GM23338 (cell line): ENCODE measurements at regions not wholly inside any gene's neighbourhood (a gene's known extent, or its start where the extent isn't known, plus 50 kb on each side); places are given as distances from the start of the nearest gene placed in this dataset.

ENCODE experiments used
- ATAC-seq: fragments of 200-7000 bp; cut with Tn5 transposase; 3 replicates; pipeline ENCODE4 v1.9.1; 2020
- DNase-seq: peaks from one replicate; pipeline ENCODE4 v3.0.0-alpha.2; 2015; ENCODE audit warnings: low spot score
- H2AFZ ChIP-seq: fragments of 200-600 bp; sonication (generic); 2 replicates; pipeline ENCODE4 v1.8.0; 2016; ENCODE audit warnings: antibody characterized with exemption, mild to moderate bottlenecking, moderate library complexity
- H3F3A ChIP-seq: fragments of 200-600 bp; sonication (generic); replicated peaks from 2 replicates; pipeline ENCODE4 v1.8.0; 2017; ENCODE audit warnings: antibody characterized with exemption, mixed run types, low read depth
- H3K27ac ChIP-seq: fragments of 200-600 bp; sonication (generic); 2 replicates; pipeline ENCODE4 v1.6.1; 2016; ENCODE audit warnings: low read depth
- H3K27me3 ChIP-seq: fragments of 200-600 bp; sonication (generic); 2 replicates; pipeline ENCODE4 v1.8.0; 2016; ENCODE audit warnings: mild to moderate bottlenecking, mixed run types, moderate library complexity; ENCODE audit not compliant: insufficient read depth
- H3K36me3 ChIP-seq: fragments of 200-600 bp; sonication (generic); 2 replicates; pipeline ENCODE4 v1.8.0; 2016; ENCODE audit warnings: mild to moderate bottlenecking; ENCODE audit not compliant: insufficient read depth
- H3K4me1 ChIP-seq: fragments of 200-600 bp; sonication (generic); 2 replicates; pipeline ENCODE4 v1.8.0; 2016; ENCODE audit warnings: mild to moderate bottlenecking, moderate library complexity; ENCODE audit not compliant: insufficient read depth
- H3K4me2 ChIP-seq: fragments of 200-600 bp; sonication (generic); 2 replicates; pipeline ENCODE4 v1.7.1; 2017; ENCODE audit warnings: mixed run types
- H3K4me3 ChIP-seq: fragments of 200-600 bp; sonication (generic); 2 replicates; pipeline ENCODE4 v1.6.1; 2016; ENCODE audit warnings: mixed run types
- H3K79me2 ChIP-seq: fragments of 200-600 bp; sonication (generic); replicated peaks from 2 replicates; pipeline ENCODE4 v1.8.0; 2017; ENCODE audit warnings: mild to moderate bottlenecking; ENCODE audit not compliant: insufficient read depth
- H3K9me2 ChIP-seq: fragments of 200-600 bp; sonication (generic); 2 replicates; pipeline ENCODE4 v1.8.0; 2017; ENCODE audit not compliant: insufficient read depth
- H4K20me1 ChIP-seq: fragments of 200-600 bp; sonication (generic); replicated peaks from 2 replicates; pipeline ENCODE4 v1.8.0; 2017; ENCODE audit warnings: mild to moderate bottlenecking; ENCODE audit not compliant: insufficient read depth
- H3K27ac Mint-ChIP-seq: 2 replicates; pipeline ENCODE4 v1.8.0; 2020; ENCODE audit warnings: inconsistent platforms, mild to moderate bottlenecking, moderate library complexity, mixed read lengths
- H3K27me3 Mint-ChIP-seq: 3 replicates; pipeline ENCODE4 v1.8.0; 2022; ENCODE audit warnings: low read depth, mild to moderate bottlenecking, moderate library complexity, mixed read lengths, inconsistent platforms; ENCODE audit not compliant: insufficient read depth, poor library complexity
- H3K36me3 Mint-ChIP-seq: 3 replicates; pipeline ENCODE4 v1.8.0; 2021; ENCODE audit warnings: low read depth, mild to moderate bottlenecking, inconsistent platforms, moderate library complexity, mixed read lengths
- H3K4me1 Mint-ChIP-seq: 3 replicates; pipeline ENCODE4 v1.8.0; 2020; ENCODE audit warnings: mild to moderate bottlenecking, inconsistent platforms, mixed read lengths
- H3K4me3 Mint-ChIP-seq: 3 replicates; pipeline ENCODE4 v1.8.0; 2021; ENCODE audit warnings: moderate library complexity, mild to moderate bottlenecking, inconsistent platforms, mixed read lengths
- H3K9me3 Mint-ChIP-seq: 3 replicates; pipeline ENCODE4 v1.8.0; 2020; ENCODE audit warnings: moderate library complexity, mild to moderate bottlenecking, inconsistent platforms, mixed read lengths
- CREB1 ChIP-seq: fragments of 250-450 bp; sonication (Bioruptor Pico); IDR thresholded peaks from 2 replicates; pipeline ENCODE4 v1.5.0; 2020; ENCODE audit warnings: low read depth, mild to moderate bottlenecking, moderate library complexity
- EZH2 ChIP-seq: fragments of 200-600 bp; sonication (generic); IDR thresholded peaks from one replicate; pipeline ENCODE4 v1.8.0; 2017; ENCODE audit warnings: antibody characterized with exemption, mild to moderate bottlenecking, low read depth; ENCODE audit not compliant: unreplicated experiment
- EZH2phosphoT487 ChIP-seq: fragments of 200-600 bp; sonication (generic); IDR thresholded peaks from one replicate; pipeline ENCODE4 v1.8.1; 2018; ENCODE audit warnings: antibody characterized with exemption; ENCODE audit not compliant: unreplicated experiment
- JUNB ChIP-seq: IDR thresholded peaks from one replicate; pipeline ENCODE4 v1.6.1; 2016; ENCODE audit warnings: antibody characterized with exemption; ENCODE audit not compliant: unreplicated experiment
- NANOG ChIP-seq: IDR thresholded peaks from 2 replicates; pipeline ENCODE4 v1.6.1; 2016; ENCODE audit warnings: antibody characterized with exemption, borderline replicate concordance
- POLR2AphosphoS5 ChIP-seq: IDR thresholded peaks from 2 replicates; pipeline ENCODE4 v1.6.1; 2016; ENCODE audit warnings: antibody characterized with exemption, low read depth
- STAT1 ChIP-seq: IDR thresholded peaks from one replicate; pipeline ENCODE4 v1.6.1; 2016; ENCODE audit warnings: antibody characterized with exemption; ENCODE audit not compliant: unreplicated experiment
- ZNF114 ChIP-seq: fragments of 250-450 bp; sonication (Bioruptor Pico); IDR thresholded peaks from 2 replicates; pipeline ENCODE4 v1.5.0; 2020; ENCODE audit warnings: mild to moderate bottlenecking, moderate library complexity
- ZNF331 ChIP-seq: fragments of 250-450 bp; sonication (Bioruptor Pico); IDR thresholded peaks from 2 replicates; pipeline ENCODE4 v1.5.0; 2020; ENCODE audit warnings: low read depth, mild to moderate bottlenecking, moderate library complexity
- TF ChIP-seq, protein P1 (sequence below): fragments of 250-450 bp; sonication (Bioruptor Pico); IDR thresholded peaks from 2 replicates; pipeline ENCODE4 v1.5.0; 2020; ENCODE audit warnings: mild to moderate bottlenecking, moderate library complexity
- TF ChIP-seq, protein P2 (sequence below): IDR thresholded peaks from 2 replicates; pipeline ENCODE4 v1.6.1; 2016; ENCODE audit warnings: antibody characterized with exemption
- TF ChIP-seq, protein P3 (sequence below), 2 experiments: fragments of 200-600 bp in 1 of 2; sonication (generic) in 1 of 2; conservative IDR thresholded peaks; 2 replicates each; pipeline versions ENCODE4 v1.5.1 to v1.6.1; 2016 to 2017; ENCODE audit warnings: antibody characterized with exemption in 2 of 2, low read depth in 2 of 2, mild to moderate bottlenecking in 2 of 2, moderate library complexity in 1 of 2
- TF ChIP-seq, protein P4 (sequence below): IDR thresholded peaks from one replicate; pipeline ENCODE4 v1.6.1; 2018; ENCODE audit warnings: antibody characterized with exemption; ENCODE audit not compliant: unreplicated experiment

DNA sequence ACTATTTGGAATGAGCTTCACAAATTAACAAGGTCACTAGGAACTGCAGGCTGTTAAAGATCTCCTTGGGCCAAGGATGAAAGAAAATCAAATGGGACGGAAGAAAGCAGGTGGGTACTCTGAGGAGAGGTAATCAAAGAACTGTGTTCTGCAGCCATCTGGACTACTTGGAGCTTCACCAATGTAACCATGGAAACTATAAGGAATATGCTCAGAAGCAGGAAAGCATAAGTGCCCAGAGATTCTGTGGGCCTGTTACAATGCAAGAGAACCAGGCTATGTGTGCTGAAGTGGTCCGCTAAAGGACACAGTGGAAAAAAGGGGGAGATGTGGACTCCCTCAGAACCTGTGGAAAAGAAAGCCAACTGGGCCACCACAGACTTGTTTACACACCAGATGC is 238.5 kb downstream of the PTGER3 start:
- Histone ChIP-seq H3K36me3 (no peaks in the 10 kb centered on the region), H3K27me3 (no peaks in the 10 kb centered on the region), H3F3A (no peaks in the 10 kb centered on the region), H3K4me2 (no peak overlapping the region), H4K20me1 (no peaks in the 10 kb centered on the region; the same call in 1 of the 2 replicates), H3K27ac (no peak overlapping the region), H3K9me2 (no peaks in the 10 kb centered on the region), H2AFZ (no peak overlapping the region), H3K79me2 (no peaks in the 10 kb centered on the region), H3K4me3 (no peak overlapping the region), H3K4me1 (no peaks in the 10 kb centered on the region)
- ATAC-seq = no peak
- H3K36me3 Mint-ChIP-seq = 0 out of 3 replicates have a peak, but pooled peaks cover 3% of the 10 kb centered on the region
- peaks cover 4% of the 10 kb centered on the region; the same call in 2 of the 3 replicates for H3K4me1 Mint-ChIP-seq
- H3K27me3 Mint-ChIP-seq = peaks cover 2% of the 10 kb centered on the region
- no peak for DNase-seq
- TF ChIP-seq NANOG (no peak), EZH2phosphoT487 (no peak), ZNF331 (CRISPR knock-in tag) (no peak), POLR2AphosphoS5 (no peak), EZH2 (no peak), CREB1 (CRISPR knock-in tag) (no peak), JUNB (no peak), STAT1 (no peak), ZNF114 (CRISPR knock-in tag) (no peak)
- TF ChIP-seq, protein P1, sequence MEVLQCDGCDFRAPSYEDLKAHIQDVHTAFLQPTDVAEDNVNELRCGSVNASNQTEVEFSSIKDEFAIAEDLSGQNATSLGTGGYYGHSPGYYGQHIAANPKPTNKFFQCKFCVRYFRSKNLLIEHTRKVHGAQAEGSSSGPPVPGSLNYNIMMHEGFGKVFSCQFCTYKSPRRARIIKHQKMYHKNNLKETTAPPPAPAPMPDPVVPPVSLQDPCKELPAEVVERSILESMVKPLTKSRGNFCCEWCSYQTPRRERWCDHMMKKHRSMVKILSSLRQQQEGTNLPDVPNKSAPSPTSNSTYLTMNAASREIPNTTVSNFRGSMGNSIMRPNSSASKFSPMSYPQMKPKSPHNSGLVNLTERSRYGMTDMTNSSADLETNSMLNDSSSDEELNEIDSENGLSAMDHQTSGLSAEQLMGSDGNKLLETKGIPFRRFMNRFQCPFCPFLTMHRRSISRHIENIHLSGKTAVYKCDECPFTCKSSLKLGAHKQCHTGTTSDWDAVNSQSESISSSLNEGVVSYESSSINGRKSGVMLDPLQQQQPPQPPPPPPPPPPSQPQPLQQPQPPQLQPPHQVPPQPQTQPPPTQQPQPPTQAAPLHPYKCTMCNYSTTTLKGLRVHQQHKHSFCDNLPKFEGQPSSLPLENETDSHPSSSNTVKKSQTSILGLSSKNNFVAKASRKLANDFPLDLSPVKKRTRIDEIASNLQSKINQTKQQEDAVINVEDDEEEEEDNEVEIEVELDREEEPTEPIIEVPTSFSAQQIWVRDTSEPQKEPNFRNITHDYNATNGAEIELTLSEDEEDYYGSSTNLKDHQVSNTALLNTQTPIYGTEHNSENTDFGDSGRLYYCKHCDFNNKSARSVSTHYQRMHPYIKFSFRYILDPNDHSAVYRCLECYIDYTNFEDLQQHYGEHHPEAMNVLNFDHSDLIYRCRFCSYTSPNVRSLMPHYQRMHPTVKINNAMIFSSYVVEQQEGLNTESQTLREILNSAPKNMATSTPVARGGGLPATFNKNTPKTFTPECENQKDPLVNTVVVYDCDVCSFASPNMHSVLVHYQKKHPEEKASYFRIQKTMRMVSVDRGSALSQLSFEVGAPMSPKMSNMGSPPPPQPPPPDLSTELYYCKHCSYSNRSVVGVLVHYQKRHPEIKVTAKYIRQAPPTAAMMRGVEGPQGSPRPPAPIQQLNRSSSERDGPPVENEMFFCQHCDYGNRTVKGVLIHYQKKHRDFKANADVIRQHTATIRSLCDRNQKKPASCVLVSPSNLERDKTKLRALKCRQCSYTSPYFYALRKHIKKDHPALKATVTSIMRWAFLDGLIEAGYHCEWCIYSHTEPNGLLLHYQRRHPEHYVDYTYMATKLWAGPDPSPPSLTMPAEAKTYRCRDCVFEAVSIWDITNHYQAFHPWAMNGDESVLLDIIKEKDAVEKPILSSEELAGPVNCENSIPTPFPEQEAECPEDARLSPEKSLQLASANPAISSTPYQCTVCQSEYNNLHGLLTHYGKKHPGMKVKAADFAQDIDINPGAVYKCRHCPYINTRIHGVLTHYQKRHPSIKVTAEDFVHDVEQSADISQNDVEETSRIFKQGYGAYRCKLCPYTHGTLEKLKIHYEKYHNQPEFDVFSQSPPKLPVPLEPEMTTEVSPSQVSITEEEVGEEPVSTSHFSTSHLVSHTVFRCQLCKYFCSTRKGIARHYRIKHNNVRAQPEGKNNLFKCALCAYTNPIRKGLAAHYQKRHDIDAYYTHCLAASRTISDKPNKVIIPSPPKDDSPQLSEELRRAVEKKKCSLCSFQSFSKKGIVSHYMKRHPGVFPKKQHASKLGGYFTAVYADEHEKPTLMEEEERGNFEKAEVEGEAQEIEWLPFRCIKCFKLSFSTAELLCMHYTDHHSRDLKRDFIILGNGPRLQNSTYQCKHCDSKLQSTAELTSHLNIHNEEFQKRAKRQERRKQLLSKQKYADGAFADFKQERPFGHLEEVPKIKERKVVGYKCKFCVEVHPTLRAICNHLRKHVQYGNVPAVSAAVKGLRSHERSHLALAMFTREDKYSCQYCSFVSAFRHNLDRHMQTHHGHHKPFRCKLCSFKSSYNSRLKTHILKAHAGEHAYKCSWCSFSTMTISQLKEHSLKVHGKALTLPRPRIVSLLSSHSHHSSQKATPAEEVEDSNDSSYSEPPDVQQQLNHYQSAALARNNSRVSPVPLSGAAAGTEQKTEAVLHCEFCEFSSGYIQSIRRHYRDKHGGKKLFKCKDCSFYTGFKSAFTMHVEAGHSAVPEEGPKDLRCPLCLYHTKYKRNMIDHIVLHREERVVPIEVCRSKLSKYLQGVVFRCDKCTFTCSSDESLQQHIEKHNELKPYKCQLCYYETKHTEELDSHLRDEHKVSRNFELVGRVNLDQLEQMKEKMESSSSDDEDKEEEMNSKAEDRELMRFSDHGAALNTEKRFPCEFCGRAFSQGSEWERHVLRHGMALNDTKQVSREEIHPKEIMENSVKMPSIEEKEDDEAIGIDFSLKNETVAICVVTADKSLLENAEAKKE (CRISPR knock-in tag) = no peak
- TF ChIP-seq, protein P2, sequence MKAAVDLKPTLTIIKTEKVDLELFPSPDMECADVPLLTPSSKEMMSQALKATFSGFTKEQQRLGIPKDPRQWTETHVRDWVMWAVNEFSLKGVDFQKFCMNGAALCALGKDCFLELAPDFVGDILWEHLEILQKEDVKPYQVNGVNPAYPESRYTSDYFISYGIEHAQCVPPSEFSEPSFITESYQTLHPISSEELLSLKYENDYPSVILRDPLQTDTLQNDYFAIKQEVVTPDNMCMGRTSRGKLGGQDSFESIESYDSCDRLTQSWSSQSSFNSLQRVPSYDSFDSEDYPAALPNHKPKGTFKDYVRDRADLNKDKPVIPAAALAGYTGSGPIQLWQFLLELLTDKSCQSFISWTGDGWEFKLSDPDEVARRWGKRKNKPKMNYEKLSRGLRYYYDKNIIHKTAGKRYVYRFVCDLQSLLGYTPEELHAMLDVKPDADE = no peak
- TF ChIP-seq, protein P3, sequence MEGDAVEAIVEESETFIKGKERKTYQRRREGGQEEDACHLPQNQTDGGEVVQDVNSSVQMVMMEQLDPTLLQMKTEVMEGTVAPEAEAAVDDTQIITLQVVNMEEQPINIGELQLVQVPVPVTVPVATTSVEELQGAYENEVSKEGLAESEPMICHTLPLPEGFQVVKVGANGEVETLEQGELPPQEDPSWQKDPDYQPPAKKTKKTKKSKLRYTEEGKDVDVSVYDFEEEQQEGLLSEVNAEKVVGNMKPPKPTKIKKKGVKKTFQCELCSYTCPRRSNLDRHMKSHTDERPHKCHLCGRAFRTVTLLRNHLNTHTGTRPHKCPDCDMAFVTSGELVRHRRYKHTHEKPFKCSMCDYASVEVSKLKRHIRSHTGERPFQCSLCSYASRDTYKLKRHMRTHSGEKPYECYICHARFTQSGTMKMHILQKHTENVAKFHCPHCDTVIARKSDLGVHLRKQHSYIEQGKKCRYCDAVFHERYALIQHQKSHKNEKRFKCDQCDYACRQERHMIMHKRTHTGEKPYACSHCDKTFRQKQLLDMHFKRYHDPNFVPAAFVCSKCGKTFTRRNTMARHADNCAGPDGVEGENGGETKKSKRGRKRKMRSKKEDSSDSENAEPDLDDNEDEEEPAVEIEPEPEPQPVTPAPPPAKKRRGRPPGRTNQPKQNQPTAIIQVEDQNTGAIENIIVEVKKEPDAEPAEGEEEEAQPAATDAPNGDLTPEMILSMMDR (conservative IDR thresholded peaks at IDR 0.05; ENCODE audit: low read depth in 2 of 2) = no peak
- TF ChIP-seq, protein P4, sequence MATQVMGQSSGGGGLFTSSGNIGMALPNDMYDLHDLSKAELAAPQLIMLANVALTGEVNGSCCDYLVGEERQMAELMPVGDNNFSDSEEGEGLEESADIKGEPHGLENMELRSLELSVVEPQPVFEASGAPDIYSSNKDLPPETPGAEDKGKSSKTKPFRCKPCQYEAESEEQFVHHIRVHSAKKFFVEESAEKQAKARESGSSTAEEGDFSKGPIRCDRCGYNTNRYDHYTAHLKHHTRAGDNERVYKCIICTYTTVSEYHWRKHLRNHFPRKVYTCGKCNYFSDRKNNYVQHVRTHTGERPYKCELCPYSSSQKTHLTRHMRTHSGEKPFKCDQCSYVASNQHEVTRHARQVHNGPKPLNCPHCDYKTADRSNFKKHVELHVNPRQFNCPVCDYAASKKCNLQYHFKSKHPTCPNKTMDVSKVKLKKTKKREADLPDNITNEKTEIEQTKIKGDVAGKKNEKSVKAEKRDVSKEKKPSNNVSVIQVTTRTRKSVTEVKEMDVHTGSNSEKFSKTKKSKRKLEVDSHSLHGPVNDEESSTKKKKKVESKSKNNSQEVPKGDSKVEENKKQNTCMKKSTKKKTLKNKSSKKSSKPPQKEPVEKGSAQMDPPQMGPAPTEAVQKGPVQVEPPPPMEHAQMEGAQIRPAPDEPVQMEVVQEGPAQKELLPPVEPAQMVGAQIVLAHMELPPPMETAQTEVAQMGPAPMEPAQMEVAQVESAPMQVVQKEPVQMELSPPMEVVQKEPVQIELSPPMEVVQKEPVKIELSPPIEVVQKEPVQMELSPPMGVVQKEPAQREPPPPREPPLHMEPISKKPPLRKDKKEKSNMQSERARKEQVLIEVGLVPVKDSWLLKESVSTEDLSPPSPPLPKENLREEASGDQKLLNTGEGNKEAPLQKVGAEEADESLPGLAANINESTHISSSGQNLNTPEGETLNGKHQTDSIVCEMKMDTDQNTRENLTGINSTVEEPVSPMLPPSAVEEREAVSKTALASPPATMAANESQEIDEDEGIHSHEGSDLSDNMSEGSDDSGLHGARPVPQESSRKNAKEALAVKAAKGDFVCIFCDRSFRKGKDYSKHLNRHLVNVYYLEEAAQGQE = no peak
- H3K4me3 Mint-ChIP-seq = no peak overlapping the region
- peaks cover 7% of the 10 kb centered on the region for H3K9me3 Mint-ChIP-seq
- no peak overlapping the region for H3K27ac Mint-ChIP-seq
